K562 (cell line): ENCODE measurements at regions not wholly inside any gene's neighbourhood (a gene's known extent, or its start where the extent isn't known, plus 50 kb on each side); places are given as distances from the start of the nearest gene placed in this dataset.

Source experiments
- ATAC-seq: fragments of 200-7000 bp; cut with Tn5 transposase; 3 replicates; pipeline ENCODE4 v1.9.1; 2020; ENCODE audit warnings: moderate library complexity
- BruUV-seq: library from RNA; stranded (reverse); fragments of 400-500 nt; replicated peaks from 2 replicates; lab custom pipeline; 2021; lab: Mats Ljungman, UMichigan
- CTCF ChIA-PET: fragments of 300-600 bp; formaldehyde crosslinking; extraction: SDS; loops from one replicate; lab custom pipeline; 2021; ENCODE audit warnings: low intra/inter-chr PET ratio; lab: Yijun Ruan, JAX
- POLR2A ChIA-PET: fragments of 300-600, 350-650 bp; sonication (Branson Sonifier 250); formaldehyde crosslinking; extraction: SDS; loops from one replicate; lab custom pipeline; 2021; ENCODE audit warnings: antibody characterized with exemption, inconsistent platforms; lab: Yijun Ruan, JAX
- DNase-seq, 4 experiments: peaks; one replicate each; pipeline versions ENCODE4 v3.0.0 to v3.0.0-alpha.2; 2011 to 2018; ENCODE audit warnings: low spot score in 3 of 4, mixed read lengths in 3 of 4; ENCODE audit errors: extremely low read depth in 1 of 4
- FAIRE-seq: peaks from 2 replicates; lab custom pipeline; 2011; peaks lifted over from hg19 to GRCh38; lab: Jason Lieb, UNC
- H2AFZ ChIP-seq: 2 replicates; pipeline ENCODE4 v1.6.0; 2011; ENCODE audit warnings: low read depth, low read length, control low read depth, inconsistent platforms
- H3K27ac ChIP-seq: fragments of 200-600 bp; 3 replicates; pipeline ENCODE4 v1.8.0; 2011; ENCODE audit warnings: low read depth, mild to moderate bottlenecking, control low read depth, inconsistent platforms, low read length, moderate library complexity, mixed read lengths; ENCODE audit errors: extremely low read depth
- H3K27me3 ChIP-seq, 2 experiments: fragments of 300-600 bp in 1 of 2; 2 replicates in 1 of 2; 3 replicates in 1 of 2; pipeline versions ENCODE4 v1.6.0 to v1.8.0; 2011; ENCODE audit warnings: inconsistent platforms in 2 of 2, low read length in 2 of 2, mild to moderate bottlenecking in 1 of 2, mixed read lengths in 1 of 2, moderate library complexity in 1 of 2; ENCODE audit not compliant: control insufficient read depth in 2 of 2, insufficient read depth in 2 of 2
- H3K36me3 ChIP-seq: fragments of 300-600 bp; 3 replicates; pipeline ENCODE4 v1.8.0; 2011; ENCODE audit warnings: mild to moderate bottlenecking, low read length, inconsistent platforms; ENCODE audit not compliant: control insufficient read depth, insufficient read depth
- H3K4me1 ChIP-seq, 2 experiments: fragments of 200-600 bp in 1 of 2; replicated peaks in 1 of 2; 2 replicates in 1 of 2; 3 replicates in 1 of 2; pipeline versions ENCODE4 v1.5.1 to v1.8.0; 2011; ENCODE audit warnings: inconsistent platforms in 2 of 2, low read length in 2 of 2, mild to moderate bottlenecking in 1 of 2, mixed read lengths in 1 of 2, moderate library complexity in 1 of 2; ENCODE audit not compliant: control insufficient read depth in 2 of 2, insufficient read depth in 2 of 2
- H3K4me2 ChIP-seq: 2 replicates; pipeline ENCODE4 v1.6.1; 2011; ENCODE audit warnings: low read length, control low read depth, inconsistent platforms, mixed read lengths; ENCODE audit not compliant: insufficient read depth
- H3K4me3 ChIP-seq: fragments of 200-600 bp; sonication (generic), shearing (Covaris generic); 2 replicates; pipeline ENCODE4 v1.5.1; 2016; ENCODE audit warnings: control low read depth, inconsistent platforms
- H3K79me2 ChIP-seq: fragments of 200-600 bp; 3 replicates; pipeline ENCODE4 v1.8.0; 2011; ENCODE audit warnings: low read length, inconsistent platforms; ENCODE audit not compliant: control insufficient read depth, insufficient read depth
- H3K9ac ChIP-seq, 2 experiments: 2 replicates each; pipeline versions ENCODE4 v1.6.0 to v1.6.1; 2011; ENCODE audit warnings: low read depth in 2 of 2, low read length in 2 of 2, control low read depth in 1 of 2, inconsistent platforms in 1 of 2, mild to moderate bottlenecking in 1 of 2, mixed read lengths in 1 of 2; ENCODE audit not compliant: insufficient read depth in 1 of 2
- H3K9me1 ChIP-seq: one replicate; pipeline ENCODE4 v1.6.0; 2011; ENCODE audit warnings: inconsistent platforms, mild to moderate bottlenecking, low read length, moderate library complexity; ENCODE audit not compliant: control insufficient read depth, insufficient read depth
- H3K9me3 ChIP-seq: replicated peaks from 2 replicates; pipeline ENCODE4 v1.5.1; 2011; ENCODE audit warnings: low read depth, low read length, inconsistent platforms; ENCODE audit not compliant: control insufficient read depth, insufficient read depth
- H4K20me1 ChIP-seq: replicated peaks from 2 replicates; pipeline ENCODE4 v1.6.1; 2011; ENCODE audit warnings: low read length, inconsistent platforms, mixed read lengths; ENCODE audit not compliant: control insufficient read depth, insufficient read depth
- ATF1 ChIP-seq, 2 experiments: fragments of 450-650 bp in 1 of 2; IDR thresholded peaks; 2 replicates each; pipeline ENCODE4 v1.6.1; 2016; ENCODE audit warnings: missing compliant biosample characterization in 1 of 2, missing genetic modification characterization in 1 of 2
- CREB3 ChIP-seq: fragments of 450-650 bp; conservative IDR thresholded peaks from 2 replicates; pipeline ENCODE4 v1.6.1; 2016; ENCODE audit warnings: missing genetic modification characterization, low read depth, mild to moderate bottlenecking, missing compliant biosample characterization, moderate library complexity
- ERF ChIP-seq: fragments of 450-650 bp; formaldehyde crosslinking; IDR thresholded peaks from 2 replicates; pipeline ENCODE4 v1.4.0; 2020; ENCODE audit warnings: mild to moderate bottlenecking, mixed read lengths
- NKRF ChIP-seq: fragments of 450-650 bp; IDR thresholded peaks from 2 replicates; pipeline ENCODE4 v1.6.1; 2016; ENCODE audit warnings: borderline replicate concordance
- POLR3A ChIP-seq: IDR thresholded peaks from 2 replicates; pipeline ENCODE4 v1.6.1; 2011; ENCODE audit warnings: borderline replicate concordance, mild to moderate bottlenecking, moderate library complexity; ENCODE audit not compliant: insufficient read length, insufficient read depth; ENCODE audit errors: extremely low read depth
- WGBS: fragments of 100-300 bp; shearing (Covaris generic); methylation state at CpG from one replicate; pipeline ENCODE4 v1.1.6; 2016; ENCODE audit warnings: low coverage, mixed read lengths; ENCODE audit not compliant: insufficient coverage; ENCODE audit errors: missing lambda C conversion rate; 5-methylcytosine and 5-hydroxymethylcytosine counted together
- in situ Hi-C: fragments of 300-500 bp; cut with MboI; formaldehyde crosslinking; loops from 4 replicates; pipeline ENCODE4 v1.15.0; 2018; ENCODE audit warnings: inconsistent platforms, mixed read lengths
- intact Hi-C: fragments of 100-400 bp; cut with micrococcal nuclease; formaldehyde crosslinking; loops from 2 replicates; pipeline ENCODE4 v1.14.2; 2022

- Histone ChIP-seq H2AFZ (no peak overlapping the region), H3K4me1 (no peaks in the 10 kb centered on the region), H3K4me3 (no peak overlapping the region), H3K79me2 (no peaks in the 10 kb centered on the region), H3K27ac (no peak overlapping the region), H4K20me1 (no peaks in the 10 kb centered on the region), H3K36me3 (no peaks in the 10 kb centered on the region), H3K9me1 (no peaks in the 10 kb centered on the region), H3K27me3 (no peaks in the 10 kb centered on the region; a peak in 1 of 5 replicates), H3K9me3 (no peaks in the 10 kb centered on the region), H3K9ac (no peak overlapping the region), H3K4me2 (no peak overlapping the region)
- ATAC-seq, result no peak
- WGBS, result 2% methylated on average over 9 of the region's 11 CpGs
- in situ Hi-C loops (no loop called here), intact Hi-C loops (no loop called here)
- DNase-seq, result no peak
- CTCF ChIA-PET, result no interaction called here
- POLR2A ChIA-PET, result no interaction called here
- TF ChIP-seq ERF (CRISPR knock-in tag) (no peak), CREB3 (tag) (no peak), ATF1 (CRISPR knock-in tag; IDR thresholded peaks at IDR 0.05) (no peak), ATF1 (tag; IDR thresholded peaks at IDR 0.05) (no peak), NKRF (no peak), POLR3A (no peak)
- no TSS peak for BruUV-seq
- FAIRE-seq, result no peak
Measured at GRCh38 chrX:9164533-9165426, 130.9 kb upstream of the FAM9B start.
